NCI-H1105 (cell line): ENCODE measurements at regions not wholly inside any gene's neighbourhood (a gene's known extent, or its start where the extent isn't known, plus 50 kb on each side); places are given as distances from the start of the nearest gene placed in this dataset.

Source experiments
- DNase-seq: peaks from one replicate; lab custom pipeline; 2025; lab: John Stamatoyannopoulos, UW

DNA sequence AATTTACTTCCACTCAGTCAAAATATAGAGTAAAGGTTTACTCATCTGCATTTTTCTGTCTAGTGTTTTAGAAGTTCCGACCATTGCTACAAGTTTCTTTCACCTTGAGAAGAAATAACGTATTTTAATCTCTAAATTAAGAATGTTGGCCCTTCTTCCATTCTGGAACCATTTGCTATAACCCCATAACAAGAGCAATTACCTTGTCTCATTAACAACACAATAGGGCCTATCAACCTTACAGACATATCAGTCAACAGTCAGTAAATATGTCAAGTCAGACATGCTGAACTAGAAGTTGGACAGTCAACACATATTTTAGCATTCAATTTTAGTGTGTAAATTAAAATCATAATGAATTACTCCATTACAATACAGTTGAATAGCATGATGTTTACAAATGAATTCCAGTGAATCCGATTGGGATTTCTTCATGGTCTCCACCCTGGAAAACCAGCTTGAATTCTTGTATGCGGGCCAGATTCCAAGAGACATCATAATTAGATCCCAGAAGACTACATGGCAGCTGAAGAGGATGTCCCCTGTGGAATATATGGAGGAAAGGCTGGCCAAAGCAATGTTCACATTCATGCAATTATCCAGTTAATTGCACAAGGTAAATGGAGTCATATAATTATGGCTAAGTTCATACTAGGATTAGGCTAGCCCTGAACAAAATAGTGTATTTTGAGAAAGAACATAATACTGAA is 196.2 kb upstream of the TARS1 start:
- no peak for DNase-seq

DNA sequence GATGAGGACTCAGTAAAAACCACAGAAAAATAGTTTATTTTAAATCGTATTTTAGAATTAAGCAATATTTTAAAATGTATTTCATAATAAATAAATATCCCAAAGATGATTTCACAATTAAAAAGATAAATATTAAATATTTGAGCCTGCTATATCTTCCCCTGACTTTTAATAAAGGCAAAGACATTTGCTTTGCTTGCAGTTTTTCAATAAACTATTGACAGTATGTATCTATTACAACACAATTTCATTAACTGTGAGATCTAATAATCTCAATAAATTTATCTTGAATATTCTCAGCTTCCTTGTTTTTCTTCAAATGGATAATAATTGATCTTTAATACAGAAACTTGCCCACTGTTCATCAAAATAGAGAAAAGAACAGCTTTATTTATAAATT is 186.2 kb upstream of the TARS1 start:
- no peak for DNase-seq

DNA sequence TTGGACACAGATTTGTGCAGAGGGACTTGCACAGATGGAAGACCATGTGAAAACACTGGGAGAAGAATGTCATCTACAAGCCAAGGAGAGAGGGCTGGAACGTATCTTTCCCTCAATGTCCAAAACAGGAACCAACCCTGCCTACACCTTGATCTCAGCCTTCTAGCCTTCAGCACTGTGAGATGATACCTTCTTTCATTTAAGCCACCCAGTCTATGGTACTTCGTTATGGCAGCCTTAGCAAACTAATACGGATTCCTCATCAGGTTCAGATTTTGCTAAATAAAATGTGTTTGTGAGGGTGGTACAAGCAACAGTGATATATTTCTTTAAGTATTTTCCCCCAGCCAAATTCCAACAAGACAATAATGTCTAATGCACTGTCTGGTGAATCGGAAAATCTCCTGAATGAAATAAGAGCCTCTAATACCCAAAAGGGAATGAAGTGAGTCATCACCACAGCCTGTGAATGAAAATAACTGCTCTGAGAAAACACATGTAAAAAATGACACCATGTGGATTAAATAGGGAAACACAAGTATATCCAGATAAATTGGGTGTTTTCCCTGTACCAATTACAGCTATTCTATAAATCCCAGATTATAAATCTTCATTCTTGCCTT is 182.8 kb upstream of the TARS1 start:
- DNase-seq: no peak

DNA sequence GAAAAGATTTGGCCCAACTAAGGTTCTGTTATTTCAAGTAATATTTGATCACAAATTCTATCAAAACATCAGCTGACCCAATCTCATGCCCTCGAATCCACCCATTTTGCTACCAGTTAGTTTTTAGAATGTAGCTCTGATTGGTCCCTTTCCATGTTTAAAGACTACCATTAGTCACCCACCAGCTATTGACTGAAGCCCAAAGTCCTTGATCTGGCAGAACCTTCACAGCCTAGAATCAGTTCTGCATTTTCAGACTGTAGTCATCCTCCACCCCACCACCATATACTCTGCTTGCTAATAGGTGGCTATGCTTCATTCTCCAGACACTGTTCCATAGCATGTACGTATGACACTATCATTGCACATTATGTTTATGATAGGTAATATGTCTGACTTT is 182.2 kb upstream of the TARS1 start:
- no peak for DNase-seq

DNA sequence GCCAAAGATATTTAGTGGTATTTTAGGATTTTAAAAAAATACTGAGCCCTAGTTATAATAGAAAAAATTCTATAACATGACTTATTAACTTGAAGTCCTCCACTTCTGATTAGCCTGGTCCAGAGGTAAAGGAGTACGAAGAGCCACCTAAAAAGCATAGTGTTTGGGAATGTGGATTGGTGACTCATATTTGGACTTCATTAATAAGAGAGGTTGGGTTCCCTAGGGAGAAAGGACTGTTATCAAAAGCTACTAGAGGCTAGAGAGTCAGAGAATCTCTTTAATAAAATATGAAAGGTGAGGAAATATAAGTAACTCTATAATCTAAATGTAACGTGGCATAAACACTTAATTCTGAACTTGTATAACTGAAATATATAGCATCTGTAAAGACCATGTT is 180.7 kb upstream of the TARS1 start:
- DNase-seq: no peak

DNA sequence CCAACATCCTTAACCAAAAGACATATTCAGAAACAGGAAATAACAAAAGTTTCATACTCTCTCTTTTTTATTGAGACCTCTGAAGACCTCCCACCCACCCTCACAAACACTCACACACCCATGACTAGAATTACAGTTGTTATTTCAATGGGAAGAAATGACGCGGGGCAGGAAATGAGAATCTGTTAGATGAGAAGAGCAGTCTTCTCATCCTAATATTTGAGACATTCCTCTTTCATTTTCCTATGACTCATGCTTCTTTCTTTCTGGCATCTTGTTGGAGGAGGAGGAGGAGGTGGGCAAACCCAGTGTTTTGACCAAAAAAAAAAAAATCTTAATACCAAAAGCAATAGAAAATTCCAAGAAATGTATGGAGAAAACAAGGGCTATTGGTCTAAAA is 179.5 kb upstream of the TARS1 start:
- no peak for DNase-seq

DNA sequence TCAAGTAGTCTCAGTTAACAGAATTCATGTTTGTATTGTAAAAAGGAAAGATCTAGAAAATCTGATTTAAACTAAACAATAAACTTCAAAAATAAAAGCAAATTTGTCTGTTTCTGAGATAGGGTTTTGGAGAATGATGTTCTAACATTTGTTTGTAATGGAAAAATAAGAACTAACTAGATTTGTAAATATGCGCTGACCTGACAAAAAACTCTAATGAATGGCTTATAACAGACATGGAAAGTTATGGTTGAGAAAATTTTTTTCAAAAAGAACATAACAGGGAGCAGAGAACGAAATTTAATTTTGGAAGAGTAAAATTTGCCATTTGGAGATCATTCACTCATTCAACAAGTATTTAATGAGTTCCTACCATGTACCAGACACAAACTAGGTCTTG is 179.0 kb upstream of the TARS1 start:
- DNase-seq: no peak

DNA sequence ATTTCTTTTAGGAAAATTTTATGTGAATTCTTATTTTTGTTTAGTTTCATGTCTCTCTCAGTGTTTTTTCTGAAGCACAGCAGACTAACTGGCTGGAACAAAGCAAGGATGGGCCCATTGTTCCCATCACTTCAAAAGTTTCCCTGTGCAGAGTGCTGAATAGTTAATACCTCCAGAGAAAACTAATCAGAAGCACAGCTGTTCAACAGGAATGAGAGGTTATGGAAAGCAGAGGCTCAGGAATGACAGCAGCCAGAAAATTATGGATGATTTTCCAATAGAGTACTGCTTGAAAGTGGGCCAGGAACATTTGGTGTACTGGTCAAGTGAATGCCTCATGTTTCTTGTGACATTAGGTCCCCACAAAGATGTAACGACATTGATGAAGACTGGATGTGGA is 173.0 kb upstream of the TARS1 start:
- no peak for DNase-seq

DNA sequence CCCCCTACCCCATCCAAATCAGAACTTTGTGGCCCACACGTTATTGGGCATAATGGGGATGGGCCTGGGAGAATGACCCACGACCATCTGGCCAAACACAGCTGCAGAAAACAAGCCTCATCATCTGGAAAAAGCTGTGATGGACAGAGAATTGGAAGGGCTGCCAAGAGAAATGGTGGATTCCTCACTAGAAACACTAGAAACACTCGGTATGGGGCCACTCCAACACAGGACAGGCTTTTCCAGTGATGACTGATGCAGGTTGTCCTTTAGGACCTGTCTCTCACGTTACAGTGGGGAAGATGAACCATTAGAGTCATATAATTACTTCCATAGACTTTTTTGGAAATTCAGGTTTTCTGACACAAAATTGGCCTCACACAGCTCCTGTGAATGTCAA is 172.4 kb upstream of the TARS1 start:
- no peak for DNase-seq

DNA sequence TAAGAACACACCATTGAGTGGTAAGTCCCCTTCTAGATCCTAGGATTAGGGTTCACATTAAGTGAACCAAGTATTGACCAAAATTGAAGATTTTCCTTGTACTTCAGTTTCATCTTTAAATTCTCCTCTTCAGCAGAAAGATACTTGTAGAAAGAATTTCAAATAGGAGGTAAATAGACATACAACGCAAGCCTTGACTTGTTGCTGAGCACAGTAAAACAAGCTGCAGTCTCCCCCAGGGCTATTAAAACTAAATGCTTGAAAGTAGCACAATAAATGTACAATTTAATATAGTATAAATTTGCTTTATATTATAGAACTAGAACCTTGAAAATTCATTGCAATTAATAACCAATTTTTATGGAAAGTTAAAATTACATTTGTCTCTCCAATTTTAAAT is 170.1 kb upstream of the TARS1 start:
- no peak for DNase-seq

DNA sequence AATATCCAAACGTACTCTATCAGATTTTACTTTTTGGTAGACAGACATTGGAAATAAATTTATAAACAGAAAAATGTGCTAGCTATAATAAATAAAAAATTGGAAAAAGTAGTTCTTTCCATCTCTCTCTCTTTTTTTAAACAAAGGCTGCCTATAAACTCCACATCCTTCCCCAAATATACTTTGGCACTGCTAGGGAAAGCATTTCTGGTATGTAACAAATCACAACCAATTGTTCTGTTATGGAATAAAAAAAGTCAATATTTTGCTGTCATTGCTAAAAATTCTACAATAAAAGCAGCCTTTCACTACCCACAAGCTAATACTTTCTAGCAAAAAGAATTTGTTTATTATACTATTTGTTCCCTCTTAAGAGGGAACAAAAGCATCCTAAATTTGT is 169.2 kb upstream of the TARS1 start:
- no peak for DNase-seq

DNA sequence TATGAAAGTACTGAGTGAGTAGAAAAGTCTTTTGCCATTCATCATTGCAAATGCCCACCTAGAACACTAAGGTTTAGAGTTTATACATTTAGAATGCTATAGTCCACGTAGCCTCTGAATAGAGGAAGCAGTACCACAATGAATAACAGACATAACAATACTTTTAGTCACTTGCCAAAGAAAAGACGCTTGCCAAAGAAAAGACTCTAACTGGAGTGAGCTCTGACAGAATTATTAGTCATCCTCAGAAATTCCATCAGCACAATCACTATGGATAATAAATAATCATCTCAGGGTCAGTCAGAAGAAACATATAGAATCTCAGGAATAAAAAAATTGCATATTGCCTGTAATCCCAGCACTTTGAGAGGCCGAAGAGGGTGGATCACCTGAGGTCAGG is 168.5 kb upstream of the TARS1 start:
- DNase-seq: no peak

DNA sequence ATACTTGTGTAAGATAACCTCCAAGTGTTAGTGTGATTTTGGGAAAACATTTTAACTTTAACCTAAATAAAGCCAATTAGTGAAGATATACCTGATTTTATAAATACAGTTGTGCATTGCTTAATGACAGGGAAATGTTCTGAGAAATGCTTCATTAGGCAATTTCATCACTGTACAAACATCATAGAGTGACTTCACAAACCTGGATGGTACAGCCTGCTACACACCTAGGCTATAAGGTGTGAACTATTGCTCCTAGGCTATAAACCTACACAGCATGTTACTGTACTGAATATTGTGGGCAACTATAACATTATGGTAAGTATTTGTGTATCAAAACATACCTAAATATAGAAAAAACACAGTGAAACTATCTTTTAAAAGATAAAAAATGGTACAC is 166.8 kb upstream of the TARS1 start:
- DNase-seq: no peak

DNA sequence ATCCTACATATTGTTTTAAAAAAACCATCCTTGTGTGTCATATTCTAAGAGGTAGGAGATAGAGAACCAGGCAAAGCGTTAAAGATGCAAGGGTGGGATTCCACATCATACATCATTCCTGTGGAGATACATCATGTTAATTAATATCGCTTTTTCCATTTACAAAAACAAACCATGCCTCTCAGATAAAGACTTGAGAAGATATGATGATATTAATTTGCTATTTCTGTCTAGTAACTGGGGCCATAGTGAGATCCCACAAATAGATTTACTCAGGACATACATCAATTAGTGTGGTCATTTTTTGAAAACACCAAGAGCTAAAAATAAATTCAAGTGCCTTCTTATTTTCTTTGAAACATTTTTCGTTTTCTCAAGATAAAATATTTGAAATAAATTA is 165.4 kb upstream of the TARS1 start:
- no peak for DNase-seq

DNA sequence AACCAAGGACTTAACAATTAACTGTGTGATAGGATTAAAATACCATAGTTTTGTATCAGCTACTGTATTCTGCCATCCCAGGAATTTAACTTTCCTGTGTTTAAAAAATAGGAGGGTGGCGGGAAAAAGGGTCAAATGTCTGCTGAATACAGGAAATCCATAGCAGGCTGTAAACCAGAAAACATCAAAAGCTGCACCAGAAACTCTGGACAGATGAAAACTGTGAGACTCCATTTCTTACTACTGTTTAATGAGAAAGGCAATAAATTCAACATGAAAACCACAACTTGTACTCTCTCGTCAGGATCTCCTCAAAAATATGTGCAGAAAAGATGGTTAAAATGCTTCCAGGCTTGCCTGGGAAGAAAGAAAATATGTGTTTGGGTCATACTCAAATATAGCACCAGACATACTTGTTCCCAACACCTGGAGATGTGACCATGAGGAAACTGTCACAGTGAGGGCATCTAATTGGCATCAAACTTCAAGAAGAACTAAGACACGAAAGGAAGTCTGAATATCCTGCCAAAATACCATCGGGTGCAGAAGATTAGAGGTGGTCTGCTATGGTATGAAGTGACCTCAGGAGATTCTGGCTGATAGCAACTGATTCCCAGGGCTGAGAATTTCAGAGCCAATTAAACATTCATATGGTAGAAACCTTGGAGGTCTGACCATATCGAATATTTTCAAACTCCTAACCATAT is 164.7 kb upstream of the TARS1 start:
- no peak for DNase-seq

DNA sequence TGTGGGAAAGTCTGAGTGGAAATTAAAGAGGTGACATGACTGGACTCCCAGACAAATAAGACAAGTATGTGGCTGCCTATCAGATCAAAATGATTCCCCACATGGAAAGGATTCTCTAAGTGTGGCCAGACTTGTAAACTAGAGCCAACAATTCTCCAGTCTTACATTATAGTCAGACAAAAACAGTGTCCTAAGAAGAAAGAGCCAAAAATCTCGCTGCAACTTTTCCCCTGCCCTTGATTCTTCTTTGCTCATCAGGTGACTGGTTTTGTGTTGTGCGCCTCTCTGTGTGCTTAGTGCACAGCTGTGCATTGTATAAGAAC is 164.2 kb upstream of the TARS1 start:
- no peak for DNase-seq

DNA sequence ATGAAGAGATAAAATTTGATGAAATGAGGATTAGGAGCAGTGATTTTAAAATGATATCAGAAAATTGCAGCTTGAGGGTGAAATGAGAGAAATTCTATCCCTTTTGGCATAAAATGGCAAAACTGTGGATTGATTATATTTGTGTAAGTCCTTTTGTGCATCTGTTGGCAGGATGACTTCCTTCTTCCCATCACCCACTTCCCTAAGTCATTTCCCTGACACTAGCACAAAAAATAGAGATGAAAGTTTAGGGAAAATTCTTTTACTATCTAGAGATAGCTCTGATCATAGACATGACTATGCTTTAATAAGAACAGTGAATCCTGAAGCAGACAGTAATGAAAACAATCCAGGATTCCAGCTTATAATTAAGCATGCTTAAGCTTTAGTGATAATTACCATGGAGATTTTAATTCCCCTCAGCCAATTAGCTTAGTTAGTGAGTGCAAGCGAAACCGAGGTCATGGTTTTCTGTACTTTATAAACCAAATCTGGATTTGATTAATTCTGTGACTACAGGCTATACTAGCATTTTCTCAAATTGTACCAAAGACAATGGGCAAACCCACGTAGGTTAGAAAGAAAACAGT is 163.6 kb upstream of the TARS1 start:
- no peak for DNase-seq

DNA sequence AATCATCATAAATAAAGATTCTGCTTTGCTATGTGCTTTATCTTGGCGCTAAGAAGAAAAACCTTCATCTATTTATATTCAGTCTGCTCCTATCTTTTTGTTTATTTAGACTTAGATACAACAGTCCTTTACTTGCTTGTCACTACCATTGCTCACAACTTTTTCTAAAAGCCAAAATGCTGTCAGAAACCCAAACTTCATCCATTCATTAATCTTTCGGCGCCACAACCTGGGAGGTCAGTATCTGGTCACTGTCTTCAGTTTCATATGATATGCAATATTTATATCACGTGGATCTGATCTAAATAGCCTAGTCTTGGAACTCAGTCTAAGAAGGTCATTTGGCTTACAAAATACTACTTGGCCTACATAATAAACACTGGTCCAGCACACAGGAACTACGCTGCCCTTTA is 159.3 kb upstream of the TARS1 start:
- DNase-seq: no peak

DNA sequence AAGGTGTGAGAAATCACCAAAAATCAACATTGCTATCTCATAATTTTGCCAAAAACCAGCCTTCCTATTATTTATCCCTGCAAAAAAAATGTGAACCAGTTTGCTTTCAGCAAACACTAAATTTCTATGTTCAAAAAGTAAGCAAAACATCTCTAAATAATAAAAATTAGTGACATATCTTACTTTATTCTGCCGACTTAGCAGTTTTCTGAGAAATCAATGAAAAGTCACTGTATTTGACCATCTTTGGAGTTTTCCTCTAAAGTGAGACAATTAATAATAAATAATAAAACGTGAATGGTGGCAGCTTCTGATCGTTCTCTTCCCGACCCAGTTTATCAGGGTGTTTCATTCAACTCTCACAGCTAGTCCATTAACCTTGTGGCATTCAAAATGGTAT is 158.6 kb upstream of the TARS1 start:
- no peak for DNase-seq

DNA sequence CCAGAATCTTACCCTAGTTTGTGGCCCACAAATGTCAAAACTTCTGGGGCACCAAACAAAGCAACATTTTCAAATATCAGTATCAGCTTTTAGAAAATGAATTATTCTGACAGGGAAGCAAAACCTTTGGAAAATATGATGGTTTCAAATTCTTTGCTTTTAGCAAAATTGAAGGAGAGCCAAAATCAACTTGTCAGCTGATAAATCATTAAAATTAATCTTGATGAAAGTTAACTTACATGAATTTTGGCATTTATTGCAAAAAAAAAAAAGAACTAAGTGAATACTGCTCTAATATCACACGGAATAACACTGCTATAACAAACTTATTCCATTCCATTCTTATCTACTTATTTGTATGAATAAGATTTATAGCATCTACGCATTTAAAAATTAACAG is 158.1 kb upstream of the TARS1 start:
- no peak for DNase-seq

DNA sequence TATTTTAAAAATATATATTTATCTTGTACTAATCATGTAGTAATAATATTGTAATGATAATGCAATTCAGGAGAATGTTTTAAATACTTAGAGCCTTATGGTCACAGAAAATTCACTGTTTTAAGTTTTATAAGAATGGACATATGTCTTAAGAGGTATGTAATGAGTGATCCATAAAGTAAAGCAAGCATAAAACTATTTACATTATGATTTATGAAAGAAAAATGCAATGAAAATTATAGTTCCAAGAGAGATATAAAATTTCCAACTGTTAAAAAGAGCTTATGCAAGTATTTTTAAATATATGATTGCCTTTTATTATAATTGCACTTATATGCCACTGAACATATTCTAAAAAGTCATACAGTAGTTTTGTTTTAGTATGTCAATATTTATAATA is 157.5 kb upstream of the TARS1 start:
- no peak for DNase-seq

DNA sequence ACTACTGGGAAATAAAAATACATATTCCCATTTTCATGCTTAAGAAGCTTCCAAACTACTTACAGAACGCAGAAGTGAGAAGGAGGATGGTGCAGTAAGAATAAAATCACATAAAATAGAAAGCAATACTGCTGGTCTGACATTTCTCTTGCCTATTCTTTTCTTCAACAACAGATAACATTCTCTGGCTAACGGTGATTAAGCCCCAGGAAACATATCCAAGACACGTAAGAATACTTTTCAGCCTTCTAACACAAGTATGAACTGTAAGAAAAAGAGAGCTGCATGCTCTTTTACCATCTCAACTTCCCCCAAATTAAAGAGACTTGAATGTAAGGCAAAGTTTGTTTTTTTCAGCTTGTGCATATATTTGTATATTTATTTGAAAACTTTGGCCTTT is 156.1 kb upstream of the TARS1 start:
- no peak for DNase-seq

DNA sequence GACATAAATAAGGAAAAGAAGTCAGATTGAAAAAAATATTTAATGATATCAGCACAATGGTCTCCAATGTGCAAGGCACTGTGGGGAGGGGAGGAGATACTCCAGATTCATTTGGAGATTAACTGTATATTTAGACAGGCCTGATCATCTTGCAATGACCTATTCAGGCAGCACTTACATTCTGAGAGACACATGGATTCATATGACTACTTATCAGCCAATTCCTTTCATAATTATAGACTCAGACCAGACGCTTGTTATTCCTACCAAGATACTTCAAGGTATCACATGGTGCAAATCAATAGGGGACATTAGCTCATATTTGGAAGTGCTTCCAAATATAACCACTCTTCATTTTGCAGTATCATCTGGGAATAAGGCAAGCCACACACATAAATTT is 153.5 kb upstream of the TARS1 start:
- no peak for DNase-seq
